Endodermal cell (in vitro differentiated cells): ENCODE measurements at regions not wholly inside any gene's neighbourhood (a gene's known extent, or its start where the extent isn't known, plus 50 kb on each side); places are given as distances from the start of the nearest gene placed in this dataset.

Experiments
- DNase-seq: peaks from one replicate; pipeline ENCODE4 v3.0.0-alpha.2; 2017
- H3K27ac ChIP-seq: 2 replicates; pipeline ENCODE4 v1.5.1; 2013; ENCODE audit warnings: mild to moderate bottlenecking, low read depth, low read length, moderate library complexity
- H3K27me3 ChIP-seq: 2 replicates; pipeline ENCODE4 v1.6.1; 2013; ENCODE audit warnings: mild to moderate bottlenecking, low read length, moderate library complexity; ENCODE audit not compliant: insufficient read depth, control insufficient read depth, poor library complexity, severe bottlenecking
- H3K36me3 ChIP-seq: 2 replicates; pipeline ENCODE4 v1.7.0; 2013; ENCODE audit warnings: mild to moderate bottlenecking, low read length, moderate library complexity; ENCODE audit not compliant: control insufficient read depth, insufficient read depth
- H3K4me1 ChIP-seq: one replicate; pipeline ENCODE4 v1.7.0; 2013; ENCODE audit warnings: low read length; ENCODE audit not compliant: control insufficient read depth, insufficient read depth
- H3K4me3 ChIP-seq: 2 replicates; pipeline ENCODE4 v1.5.1; 2013; ENCODE audit warnings: mild to moderate bottlenecking, low read length, moderate library complexity
- H3K9ac ChIP-seq: 2 replicates; pipeline ENCODE4 v1.6.1; 2013; ENCODE audit warnings: mild to moderate bottlenecking, low read length, moderate library complexity; ENCODE audit not compliant: poor library complexity, severe bottlenecking; ENCODE audit errors: extremely low read depth
- H3K9me3 ChIP-seq: 2 replicates; pipeline ENCODE4 v1.6.1; 2013; ENCODE audit warnings: mild to moderate bottlenecking, low read length, moderate library complexity; ENCODE audit not compliant: control insufficient read depth
- H3K27ac Mint-ChIP-seq: 2 replicates; pipeline ENCODE4 v1.8.0; 2020; ENCODE audit warnings: mixed read lengths
- H3K27me3 Mint-ChIP-seq: 2 replicates; pipeline ENCODE4 v1.8.0; 2021; ENCODE audit warnings: mild to moderate bottlenecking, mixed read lengths; ENCODE audit not compliant: insufficient read depth
- H3K36me3 Mint-ChIP-seq: 2 replicates; pipeline ENCODE4 v1.8.0; 2020; ENCODE audit warnings: low read depth, mixed read lengths
- H3K4me1 Mint-ChIP-seq: 2 replicates; pipeline ENCODE4 v1.8.0; 2020; ENCODE audit warnings: mixed read lengths
- H3K4me3 Mint-ChIP-seq: 2 replicates; pipeline ENCODE4 v1.8.0; 2020; ENCODE audit warnings: mild to moderate bottlenecking, moderate library complexity, mixed read lengths
- H3K9me3 Mint-ChIP-seq: 2 replicates; pipeline ENCODE4 v1.8.0; 2020; ENCODE audit warnings: mild to moderate bottlenecking, mixed read lengths
- WGBS, 2 experiments: methylation state at CpG; one replicate each; pipeline versions ENCODE4 v1.1.5 to v1.1.7; 2013; ENCODE audit warnings: missing lambda C conversion rate in 2 of 2, mixed read lengths in 1 of 2; ENCODE audit not compliant: insufficient coverage in 1 of 2, insufficient read length in 1 of 2; 5-methylcytosine and 5-hydroxymethylcytosine counted together
- TF ChIP-seq, protein P1 (sequence below): fragments of 200-600 bp; sonication (generic); conservative IDR thresholded peaks from 2 replicates; pipeline ENCODE4 v1.5.0; 2021; ENCODE audit warnings: antibody characterized with exemption, mild to moderate bottlenecking

DNA sequence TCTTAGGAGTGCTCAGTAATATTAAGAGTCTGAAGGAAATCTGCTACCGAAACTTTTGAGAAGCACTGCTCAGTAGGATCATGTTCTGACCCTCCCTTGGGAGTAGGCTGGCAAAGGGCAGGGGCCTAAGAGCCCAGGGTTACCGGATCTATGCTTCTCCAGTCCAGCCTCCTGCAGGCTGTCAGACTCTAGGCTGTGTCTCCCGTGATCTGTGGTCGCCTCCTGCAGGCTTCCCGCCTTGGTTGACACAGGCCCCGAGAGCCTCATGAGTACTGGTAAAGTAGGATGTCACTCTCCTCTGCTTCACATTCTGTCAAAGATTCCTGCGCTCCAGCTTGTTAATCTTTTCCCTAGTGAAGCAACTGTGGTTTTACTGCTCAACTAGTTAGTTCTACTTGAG, 647.8 kb upstream of the RAB6C start:
- no peaks in the 10 kb centered on the region for H3K27me3 ChIP-seq
- H3K4me3 ChIP-seq, result no peak overlapping the region
- H3K4me1 ChIP-seq, result no peaks in the 10 kb centered on the region
- Mint-ChIP-seq H3K4me1 (no peaks in the 10 kb centered on the region), H3K27me3 (no peaks in the 10 kb centered on the region), H3K9me3 (peaks cover 8% of the 10 kb centered on the region), H3K27ac (no peak overlapping the region), H3K4me3 (no peak overlapping the region), H3K36me3 (no peaks in the 10 kb centered on the region)
- H3K27ac ChIP-seq, result no peak overlapping the region
- TF ChIP-seq, protein P1, sequence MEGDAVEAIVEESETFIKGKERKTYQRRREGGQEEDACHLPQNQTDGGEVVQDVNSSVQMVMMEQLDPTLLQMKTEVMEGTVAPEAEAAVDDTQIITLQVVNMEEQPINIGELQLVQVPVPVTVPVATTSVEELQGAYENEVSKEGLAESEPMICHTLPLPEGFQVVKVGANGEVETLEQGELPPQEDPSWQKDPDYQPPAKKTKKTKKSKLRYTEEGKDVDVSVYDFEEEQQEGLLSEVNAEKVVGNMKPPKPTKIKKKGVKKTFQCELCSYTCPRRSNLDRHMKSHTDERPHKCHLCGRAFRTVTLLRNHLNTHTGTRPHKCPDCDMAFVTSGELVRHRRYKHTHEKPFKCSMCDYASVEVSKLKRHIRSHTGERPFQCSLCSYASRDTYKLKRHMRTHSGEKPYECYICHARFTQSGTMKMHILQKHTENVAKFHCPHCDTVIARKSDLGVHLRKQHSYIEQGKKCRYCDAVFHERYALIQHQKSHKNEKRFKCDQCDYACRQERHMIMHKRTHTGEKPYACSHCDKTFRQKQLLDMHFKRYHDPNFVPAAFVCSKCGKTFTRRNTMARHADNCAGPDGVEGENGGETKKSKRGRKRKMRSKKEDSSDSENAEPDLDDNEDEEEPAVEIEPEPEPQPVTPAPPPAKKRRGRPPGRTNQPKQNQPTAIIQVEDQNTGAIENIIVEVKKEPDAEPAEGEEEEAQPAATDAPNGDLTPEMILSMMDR, result peak; percentile 22
- 80 to 89% methylated on average over 6 to 7 of the region's 7 CpGs for WGBS, 2 experiments
- H3K9me3 ChIP-seq, result no peaks in the 10 kb centered on the region
- peak; percentile 72 for DNase-seq
- no peaks in the 10 kb centered on the region for H3K36me3 ChIP-seq
- no peak overlapping the region for H3K9ac ChIP-seq

DNA sequence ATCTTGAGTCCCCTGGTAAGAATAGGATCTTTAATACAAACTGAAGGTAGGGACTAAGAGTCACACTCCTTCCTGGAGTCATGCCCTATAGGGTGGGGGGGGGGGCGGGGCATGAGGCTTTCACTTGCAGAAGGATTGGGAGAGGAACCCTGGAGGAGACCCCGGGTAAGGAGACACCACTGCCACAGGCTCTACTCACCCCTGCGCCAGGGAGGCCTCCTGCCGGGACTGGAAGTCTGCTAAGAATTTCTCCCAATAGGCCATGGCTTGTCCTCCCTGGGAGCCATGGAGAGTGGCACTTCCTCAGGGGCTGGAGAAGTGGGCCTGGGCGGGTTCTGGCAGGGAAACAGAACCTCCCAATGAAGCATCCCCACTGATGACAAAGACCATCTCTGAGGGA, 645.3 kb upstream of the RAB6C start:
- peak; percentile 55 for DNase-seq
- Mint-ChIP-seq H3K4me3 (no peak overlapping the region), H3K27ac (no peak overlapping the region), H3K27me3 (no peaks in the 10 kb centered on the region), H3K36me3 (no peaks in the 10 kb centered on the region), H3K4me1 (no peaks in the 10 kb centered on the region), H3K9me3 (peaks cover 5% of the 10 kb centered on the region)
- Histone ChIP-seq H3K27me3 (no peaks in the 10 kb centered on the region), H3K9ac (no peak overlapping the region), H3K4me3 (no peak overlapping the region), H3K36me3 (no peaks in the 10 kb centered on the region), H3K9me3 (no peaks in the 10 kb centered on the region), H3K27ac (no peak overlapping the region), H3K4me1 (no peaks in the 10 kb centered on the region)
- TF ChIP-seq, protein P1, result no peak
- 90 to 100% methylated on average over 3 to 4 of the region's 5 CpGs for WGBS, 2 experiments

DNA sequence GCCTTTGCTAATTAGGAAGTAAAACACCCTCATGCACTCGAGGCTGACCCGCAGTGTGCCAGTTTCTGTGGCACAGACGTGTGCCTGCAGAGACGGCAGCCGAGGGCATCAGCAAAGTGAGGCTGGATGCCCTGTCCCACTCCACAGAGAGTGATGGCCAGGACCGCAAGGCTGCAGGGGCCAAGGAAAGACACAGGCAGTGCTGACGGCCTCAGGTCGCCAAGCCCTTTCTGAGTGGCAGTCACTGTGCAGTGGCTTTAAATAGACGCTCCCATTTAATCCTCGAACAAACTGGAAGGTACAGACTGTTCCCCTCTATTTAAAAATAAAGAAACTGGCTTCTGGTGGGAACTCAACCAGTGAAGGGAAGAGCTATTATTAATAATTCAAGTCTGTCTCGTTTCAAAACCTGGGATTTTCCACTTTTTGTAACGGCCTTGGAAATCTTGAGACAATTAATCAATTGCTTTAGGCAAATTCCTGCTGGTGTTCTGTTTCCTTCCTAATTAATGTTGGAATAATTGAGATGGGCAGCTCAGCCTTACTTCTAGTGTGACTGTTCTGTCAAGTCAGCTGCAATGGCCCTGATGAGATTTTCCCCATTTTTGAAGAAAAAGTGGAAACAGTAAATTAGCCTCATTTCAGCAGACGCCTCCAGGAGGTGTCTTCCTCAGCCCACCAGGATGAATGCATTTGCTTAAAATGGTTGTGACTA, 644.6 kb upstream of the RAB6C start:
- no peak overlapping the region for H3K4me3 Mint-ChIP-seq
- Histone ChIP-seq H3K9ac (no peak overlapping the region), H3K4me3 (no peak overlapping the region), H3K27ac (no peak overlapping the region), H3K27me3 (no peaks in the 10 kb centered on the region), H3K36me3 (no peaks in the 10 kb centered on the region), H3K9me3 (no peaks in the 10 kb centered on the region), H3K4me1 (no peaks in the 10 kb centered on the region)
- WGBS, 2 experiments, result 69 to 74% methylated on average over 8 to 13 of the region's 13 CpGs
- no peaks in the 10 kb centered on the region for H3K9me3 Mint-ChIP-seq
- no peaks in the 10 kb centered on the region for H3K27me3 Mint-ChIP-seq
- DNase-seq, result no peak
- no peaks in the 10 kb centered on the region for H3K4me1 Mint-ChIP-seq
- no peak overlapping the region for H3K27ac Mint-ChIP-seq
- H3K36me3 Mint-ChIP-seq, result no peaks in the 10 kb centered on the region
- TF ChIP-seq, protein P1, result no peak
